SKM-1 (cell line): ENCODE measurements at regions not wholly inside any gene's neighbourhood (a gene's known extent, or its start where the extent isn't known, plus 50 kb on each side); places are given as distances from the start of the nearest gene placed in this dataset.

Source experiments
- DNase-seq: peaks from one replicate; lab custom pipeline; 2025; ENCODE audit not compliant: unreplicated experiment; lab: John Stamatoyannopoulos, UW

GRCh38 chr11:91673705-91674104 lies 550.9 kb upstream of the FAT3 start:
- no peak for DNase-seq

GRCh38 chr11:91664521-91664920 lies 560.1 kb upstream of the FAT3 start:
- DNase-seq, result no peak

GRCh38 chr11:91660036-91660435 lies 564.6 kb upstream of the FAT3 start:
- no peak for DNase-seq

GRCh38 chr11:91654686-91655085 lies 569.9 kb upstream of the FAT3 start:
- no peak for DNase-seq

- no peak for DNase-seq
These were observed 571.4 kb upstream of the FAT3 start for GRCh38 chr11:91653079-91653754.

GRCh38 chr11:91650802-91651201 lies 573.8 kb upstream of the FAT3 start:
- no peak for DNase-seq

- DNase-seq, result no peak
These were observed 583.5 kb upstream of the FAT3 start for GRCh38 chr11:91641153-91641552.

GRCh38 chr11:91639359-91639758 lies 585.3 kb upstream of the FAT3 start:
- DNase-seq, result no peak

- no peak for DNase-seq
These were observed 593.5 kb upstream of the FAT3 start for GRCh38 chr11:91630916-91631673.

GRCh38 chr11:91625495-91625894 lies 599.1 kb upstream of the FAT3 start:
- no peak for DNase-seq

- no peak for DNase-seq
These were observed 600.6 kb upstream of the FAT3 start for GRCh38 chr11:91624021-91624420.

- DNase-seq, result no peak
These were observed 615.9 kb upstream of the FAT3 start for GRCh38 chr11:91608677-91609076.

- no peak for DNase-seq
These were observed 628.5 kb upstream of the FAT3 start for GRCh38 chr11:91596111-91596510.

- DNase-seq, result no peak
These were observed 633.6 kb upstream of the FAT3 start for GRCh38 chr11:91591021-91591420.

- no peak for DNase-seq
These were observed 637.5 kb upstream of the FAT3 start for GRCh38 chr11:91587131-91587530.

GRCh38 chr11:91585035-91585801 lies 639.4 kb upstream of the FAT3 start:
- DNase-seq, result no peak

- DNase-seq, result no peak
These were observed 661.4 kb upstream of the FAT3 start for GRCh38 chr11:91563176-91563575.

GRCh38 chr11:91560434-91560833 lies 664.2 kb upstream of the FAT3 start:
- DNase-seq, result no peak

- no peak for DNase-seq
These were observed 686.6 kb upstream of the FAT3 start for GRCh38 chr11:91538065-91538464.

GRCh38 chr11:91536366-91536765 lies 688.3 kb upstream of the FAT3 start:
- no peak for DNase-seq

- no peak for DNase-seq
These were observed 695.7 kb upstream of the FAT3 start for GRCh38 chr11:91528965-91529364.
